ENCODE measurements at regions not wholly inside any gene's neighbourhood (a gene's known extent, or its start where the extent isn't known, plus 50 kb on each side); places are given as distances from the start of the nearest gene placed in this dataset.

DNA sequence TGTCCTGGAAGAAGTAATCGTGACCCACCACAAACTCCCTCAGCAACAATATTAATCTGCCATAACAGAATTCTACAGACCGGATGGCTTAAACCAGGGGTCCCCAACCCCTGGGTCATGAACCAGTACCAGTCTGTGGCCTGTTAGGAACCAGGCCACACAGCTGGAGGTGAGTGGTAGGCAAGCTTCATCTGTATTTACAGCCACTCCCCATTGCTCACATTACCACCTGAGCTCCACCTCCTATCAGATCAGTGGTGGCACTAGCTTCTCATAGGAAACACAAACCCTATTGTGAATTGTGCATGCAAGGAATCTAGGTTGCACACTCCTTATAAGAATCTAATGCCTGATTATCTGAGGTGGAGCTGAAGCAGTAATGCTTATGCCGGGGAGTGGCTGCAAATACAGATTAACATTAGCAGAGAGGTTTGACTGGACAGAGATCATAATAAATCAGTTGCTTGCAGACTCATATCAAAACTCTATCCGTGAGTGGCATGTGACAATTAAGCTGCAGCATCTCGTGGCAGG lies 74.5 kb downstream of the NOG start:
- no peak overlapping the region for H2BK20ac ChIP-seq (ENCODE audit: low read length)
- no peaks in the 10 kb centered on the region for H3K79me2 ChIP-seq (ENCODE audit: control insufficient read depth in 1 of 2, insufficient read depth in 2 of 2, low read length in 2 of 2)
- DNase-seq (ENCODE audit: low read depth in 1 of 2, low spot score in 2 of 2) (no peak), FAIRE-seq (no peak)
- no peak overlapping the region for H3K4ac ChIP-seq (replicated peaks; ENCODE audit: insufficient read length, low read depth, low read length)
- no peak overlapping the region for H3K14ac ChIP-seq (ENCODE audit: insufficient read length)
- no peak overlapping the region for H3K23ac ChIP-seq (ENCODE audit: insufficient read length)
- ChIA-PET POLR2A (ENCODE audit: partially characterized antibody) (no interaction called here), CTCF (ENCODE audit: partially characterized antibody) (interaction anchor here (1.0 to 1.9 kb wide), 5 partner anchors 10 to 76 kb away, joined by 3 to 5 read pairs (median 4); no protein-coding TSS in a partner anchor)
- H4K20me1 ChIP-seq (replicated peaks in 1 of 2; ENCODE audit: control insufficient read depth in 1 of 2, insufficient read depth in 2 of 2, low read length in 2 of 2) = peaks cover 0 to 3% of the 10 kb centered on the region in 2 experiments
- no peak overlapping the region for H3K9ac ChIP-seq (replicated peaks in 1 of 4; ENCODE audit: extremely low read depth in 1 of 4, low read depth in 3 of 4, low read length in 3 of 4)
- H3K4me3 ChIP-seq (ENCODE audit: extremely low read depth in 1 of 4, insufficient read depth in 2 of 4, low read depth in 3 of 4, low read length in 4 of 4) = no peak overlapping the region
- H3K23me2 ChIP-seq (ENCODE audit: low read depth, low read length) = no peaks in the 10 kb centered on the region; the same call in 1 of the 2 replicates
- no peak overlapping the region for H3K27ac ChIP-seq (ENCODE audit: low read depth, low read length)
- no peak overlapping the region for H2BK5ac ChIP-seq (ENCODE audit: low read depth, low read length)
- H2AK5ac ChIP-seq (ENCODE audit: low read depth, low read length) = no peak overlapping the region
- H4K8ac ChIP-seq (ENCODE audit: extremely low read depth, insufficient read depth, low read length) = no peak overlapping the region
- H2BK15ac ChIP-seq (ENCODE audit: low read length) = no peak overlapping the region
- no peak overlapping the region for H4K91ac ChIP-seq (replicated peaks; ENCODE audit: insufficient read length, low read length)
- H4K5ac ChIP-seq (ENCODE audit: insufficient read length, low read depth, low read length) = no peak overlapping the region
- no peaks in the 10 kb centered on the region for H3K9me3 ChIP-seq (ENCODE audit: insufficient read depth in 2 of 2, low read depth in 1 of 2, low read length in 1 of 2)
- no peaks in the 10 kb centered on the region for H3K4me1 ChIP-seq (replicated peaks in 1 of 4; ENCODE audit: control insufficient read depth in 3 of 4, insufficient read depth in 4 of 4, low read length in 3 of 4)
- H3K27me3 ChIP-seq (replicated peaks in 1 of 4; ENCODE audit: control insufficient read depth in 3 of 4, extremely low read depth in 1 of 4, insufficient read depth in 3 of 4, low read length in 3 of 4) = no peaks in the 10 kb centered on the region
- no peak overlapping the region for H2AFZ ChIP-seq (ENCODE audit: low read length)
- no peaks in the 10 kb centered on the region for H3K36me3 ChIP-seq (ENCODE audit: control insufficient read depth in 2 of 4, insufficient read depth in 4 of 4, low read length in 3 of 4)
- H2BK12ac ChIP-seq (ENCODE audit: low read depth, low read length) = no peak overlapping the region
- no peak overlapping the region for H3K18ac ChIP-seq (ENCODE audit: extremely low read depth, low read length)
- WGBS, 2 experiments (ENCODE audit: extremely low coverage in 1 of 2, insufficient coverage in 1 of 2, insufficient read length in 1 of 2, insufficient replicate concordance in 2 of 2, low coverage in 1 of 2, low lambda C conversion rate in 2 of 2, missing lambda C conversion rate in 1 of 2) = 67% methylated on average over 5 of the region's 5 CpGs; no CpG with 5 or more reads in 1 of the 2 experiments
- H2BK120ac ChIP-seq (replicated peaks; ENCODE audit: low read depth, low read length) = no peak overlapping the region
- TF ChIP-seq ZNF274 (IDR thresholded peaks at IDR 0.05; ENCODE audit: borderline replicate concordance, extremely low read depth, low read length) (no peak), POLR2AphosphoS5 (IDR thresholded peaks at IDR 0.05; ENCODE audit: low read depth, low read length) (no peak), MAFK (IDR thresholded peaks at IDR 0.05; ENCODE audit: low read depth, low read length) (no peak), KDM5A (IDR thresholded peaks at IDR 0.05; ENCODE audit: low read length) (no peak), TAF1 (IDR thresholded peaks at IDR 0.05; ENCODE audit: low read depth, low read length) (no peak), TAF7 (optimal IDR thresholded peaks at IDR 0.05; ENCODE audit: borderline replicate concordance, low read depth, low read length) (no peak), SIRT6 (IDR thresholded peaks at IDR 0.05; ENCODE audit: low read length) (no peak), YY1 (IDR thresholded peaks at IDR 0.05; ENCODE audit: low read depth, low read length) (no peak), CEBPB (IDR thresholded peaks at IDR 0.05; ENCODE audit: low read depth, low read length) (no peak), POLR2A (IDR thresholded peaks at IDR 0.05; ENCODE audit: control extremely low read depth in 1 of 2, low read depth in 2 of 2, low read length in 2 of 2) (no peak), SIN3A (conservative IDR thresholded peaks at IDR 0.05 in 1 of 2, IDR thresholded peaks at IDR 0.05 in 1 of 2; ENCODE audit: low read depth in 1 of 2, low read length in 2 of 2) (no peak)
- H3K4me2 ChIP-seq (ENCODE audit: insufficient read depth in 1 of 2, low read depth in 2 of 2, low read length in 2 of 2) = no peak overlapping the region
- no peak overlapping the region for H3K56ac ChIP-seq (replicated peaks; ENCODE audit: insufficient read length, low read depth, low read length)
- no peaks in the 10 kb centered on the region for H3K79me1 ChIP-seq (ENCODE audit: low read depth, low read length)
